CD4-positive, alpha-beta T cell treated with Interleukin-15 for 4 hours (primary cell): ENCODE measurements at regions not wholly inside any gene's neighbourhood (a gene's known extent, or its start where the extent isn't known, plus 50 kb on each side); places are given as distances from the start of the nearest gene placed in this dataset.
"Not testable (repeated sequence)": the region's sequence is repeated elsewhere in the genome, so short reads cannot be mapped to it uniquely, and the experiment has no call there.

ENCODE experiments used
- DNase-seq: peaks from one replicate; pipeline ENCODE4 v3.0.0-alpha.2; 2020; ENCODE audit warnings: low spot score

DNA sequence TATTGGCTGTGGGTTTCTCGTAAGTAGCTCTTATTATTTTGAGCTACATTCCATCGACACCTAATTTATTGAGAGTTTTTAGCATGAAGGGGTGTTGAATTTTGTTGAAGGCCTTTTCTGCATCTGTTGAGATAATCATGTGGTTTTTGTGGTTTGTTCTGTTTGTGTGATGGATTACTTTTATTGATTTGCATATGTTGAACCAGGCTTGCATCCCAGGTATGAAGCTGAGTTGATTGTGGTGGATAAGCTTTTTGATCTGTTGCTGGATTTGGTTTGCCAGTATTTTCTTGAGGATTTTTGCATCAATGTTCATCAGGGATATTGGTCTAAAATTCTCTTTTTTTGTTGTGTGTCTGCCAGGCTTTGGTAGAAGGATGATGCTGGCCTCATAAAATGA is 301.5 kb downstream of the BCKDHB start:
- not testable (repeated sequence) for DNase-seq

GRCh38 chr6:80404889-80405288 is 298.4 kb downstream of the BCKDHB start:
- no peak for DNase-seq

- DNase-seq: no peak
Observed at GRCh38 chr6:80403365-80403764, 296.9 kb downstream of the BCKDHB start.

DNA sequence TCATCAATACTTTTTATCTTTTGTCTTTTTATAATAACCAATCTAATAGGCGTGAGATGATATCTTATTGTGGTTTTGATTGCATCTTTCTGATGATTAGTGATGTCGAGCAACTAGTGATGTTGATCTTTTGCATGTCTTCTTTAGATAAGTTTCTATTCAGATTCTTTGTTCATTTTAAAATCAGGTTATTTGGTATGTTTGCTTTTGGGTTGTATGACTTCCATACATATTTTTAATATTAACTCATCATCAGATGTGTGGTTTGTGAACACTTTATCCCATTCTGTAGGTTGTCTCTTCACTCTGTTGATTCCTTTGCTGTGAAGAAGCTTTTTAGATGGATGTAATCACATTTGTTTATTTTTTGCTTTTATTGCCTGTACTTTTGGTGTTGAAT is 295.8 kb downstream of the BCKDHB start:
- DNase-seq: no peak
